GM10248 (cell line): ENCODE measurements at regions not wholly inside any gene's neighbourhood (a gene's known extent, or its start where the extent isn't known, plus 50 kb on each side); places are given as distances from the start of the nearest gene placed in this dataset.

ENCODE experiments used
- CTCF ChIA-PET: fragments of 300-600 bp; sonication (Branson Sonifier 250); formaldehyde crosslinking; extraction: SDS; loops from one replicate; lab custom pipeline; 2021; ENCODE audit warnings: antibody characterized with exemption; lab: Yijun Ruan, JAX
- POLR2A ChIA-PET: fragments of 350-650 bp; sonication (Branson Sonifier 250); formaldehyde crosslinking; extraction: SDS; loops from one replicate; lab custom pipeline; 2020; ENCODE audit warnings: antibody characterized with exemption; lab: Yijun Ruan, JAX
- DNase-seq: peaks from one replicate; pipeline ENCODE4 v3.0.0; 2012; ENCODE audit errors: extremely low spot score
- CTCF ChIP-seq: IDR thresholded peaks from 2 replicates; pipeline ENCODE4 v1.5.1; 2012; ENCODE audit warnings: mild to moderate bottlenecking, low read depth; ENCODE audit errors: extremely low read depth, missing control alignments, control extremely low read depth

GRCh38 chr1:232725305-232726047 lies 79.7 kb upstream of the MAP10 start:
- DNase-seq = no peak
- CTCF ChIA-PET = no interaction called here
- POLR2A ChIA-PET = no interaction called here
- TF ChIP-seq CTCF = no peak

GRCh38 chr1:232726048-232726779 lies 79.0 kb upstream of the MAP10 start:
- CTCF ChIA-PET = no interaction called here
- DNase-seq = no peak
- POLR2A ChIA-PET = no interaction called here
- no peak for TF ChIP-seq CTCF

- POLR2A ChIA-PET = no interaction called here
- CTCF ChIA-PET = no interaction called here
- no peak for TF ChIP-seq CTCF
- DNase-seq = no peak
Observed at GRCh38 chr1:232728507-232729263, 76.5 kb upstream of the MAP10 start.

GRCh38 chr1:232732344-232732910 lies 72.8 kb upstream of the MAP10 start:
- no peak for TF ChIP-seq CTCF
- DNase-seq = no peak
- ChIA-PET POLR2A (no interaction called here), CTCF (no interaction called here)

GRCh38 chr1:232737917-232738316 lies 67.3 kb upstream of the MAP10 start:
- POLR2A ChIA-PET = no interaction called here
- CTCF ChIA-PET = no interaction called here
- no peak for DNase-seq
- TF ChIP-seq CTCF = no peak

- TF ChIP-seq CTCF = no peak
- CTCF ChIA-PET = no interaction called here
- POLR2A ChIA-PET = no interaction called here
- DNase-seq = no peak
Observed at GRCh38 chr1:232743999-232744398, 61.2 kb upstream of the MAP10 start.
